ENCODE measurements at regions not wholly inside any gene's neighbourhood (a gene's known extent, or its start where the extent isn't known, plus 50 kb on each side); places are given as distances from the start of the nearest gene placed in this dataset.
"Not testable (repeated sequence)": the region's sequence is repeated elsewhere in the genome, so short reads cannot be mapped to it uniquely, and the experiment has no call there.

DNA sequence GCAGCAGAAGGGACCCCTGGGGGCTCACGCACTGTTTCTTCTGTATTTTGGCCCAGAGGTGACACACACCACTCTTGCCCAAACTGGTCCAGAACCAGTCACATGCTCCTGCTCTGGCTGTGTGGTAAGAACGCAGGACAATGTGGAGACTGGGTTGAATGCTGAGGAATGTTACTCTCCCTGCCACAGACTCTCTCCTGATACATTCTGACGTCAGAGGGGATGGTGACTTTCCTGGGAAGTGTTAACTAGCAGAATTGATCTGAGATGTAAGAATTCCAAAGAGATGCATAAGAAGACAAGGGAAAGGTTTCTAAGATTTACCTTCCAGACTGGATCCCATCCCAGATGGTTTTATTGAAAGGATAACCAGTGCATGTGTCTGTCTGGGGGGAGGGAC is 100.8 kb downstream of the ASB1 start:
- Mint-ChIP-seq H3K4me1 (ENCODE audit: unreplicated experiment) (peaks cover 2% of the 10 kb centered on the region), H3K4me3 (ENCODE audit: unreplicated experiment) (no peak overlapping the region), H3K27ac (ENCODE audit: unreplicated experiment) (no peak overlapping the region), H3K9me3 (ENCODE audit: unreplicated experiment) (no peaks in the 10 kb centered on the region), H3K36me3 (ENCODE audit: low read depth, unreplicated experiment) (peaks cover 11% of the 10 kb centered on the region), H3K27me3 (ENCODE audit: unreplicated experiment) (peaks cover 8% of the 10 kb centered on the region)
- no peak for DNase-seq (ENCODE audit: low spot score)
- TF ChIP-seq, protein P1, sequence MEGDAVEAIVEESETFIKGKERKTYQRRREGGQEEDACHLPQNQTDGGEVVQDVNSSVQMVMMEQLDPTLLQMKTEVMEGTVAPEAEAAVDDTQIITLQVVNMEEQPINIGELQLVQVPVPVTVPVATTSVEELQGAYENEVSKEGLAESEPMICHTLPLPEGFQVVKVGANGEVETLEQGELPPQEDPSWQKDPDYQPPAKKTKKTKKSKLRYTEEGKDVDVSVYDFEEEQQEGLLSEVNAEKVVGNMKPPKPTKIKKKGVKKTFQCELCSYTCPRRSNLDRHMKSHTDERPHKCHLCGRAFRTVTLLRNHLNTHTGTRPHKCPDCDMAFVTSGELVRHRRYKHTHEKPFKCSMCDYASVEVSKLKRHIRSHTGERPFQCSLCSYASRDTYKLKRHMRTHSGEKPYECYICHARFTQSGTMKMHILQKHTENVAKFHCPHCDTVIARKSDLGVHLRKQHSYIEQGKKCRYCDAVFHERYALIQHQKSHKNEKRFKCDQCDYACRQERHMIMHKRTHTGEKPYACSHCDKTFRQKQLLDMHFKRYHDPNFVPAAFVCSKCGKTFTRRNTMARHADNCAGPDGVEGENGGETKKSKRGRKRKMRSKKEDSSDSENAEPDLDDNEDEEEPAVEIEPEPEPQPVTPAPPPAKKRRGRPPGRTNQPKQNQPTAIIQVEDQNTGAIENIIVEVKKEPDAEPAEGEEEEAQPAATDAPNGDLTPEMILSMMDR (IDR thresholded peaks at IDR 0.05; ENCODE audit: unreplicated experiment): no peak

DNA sequence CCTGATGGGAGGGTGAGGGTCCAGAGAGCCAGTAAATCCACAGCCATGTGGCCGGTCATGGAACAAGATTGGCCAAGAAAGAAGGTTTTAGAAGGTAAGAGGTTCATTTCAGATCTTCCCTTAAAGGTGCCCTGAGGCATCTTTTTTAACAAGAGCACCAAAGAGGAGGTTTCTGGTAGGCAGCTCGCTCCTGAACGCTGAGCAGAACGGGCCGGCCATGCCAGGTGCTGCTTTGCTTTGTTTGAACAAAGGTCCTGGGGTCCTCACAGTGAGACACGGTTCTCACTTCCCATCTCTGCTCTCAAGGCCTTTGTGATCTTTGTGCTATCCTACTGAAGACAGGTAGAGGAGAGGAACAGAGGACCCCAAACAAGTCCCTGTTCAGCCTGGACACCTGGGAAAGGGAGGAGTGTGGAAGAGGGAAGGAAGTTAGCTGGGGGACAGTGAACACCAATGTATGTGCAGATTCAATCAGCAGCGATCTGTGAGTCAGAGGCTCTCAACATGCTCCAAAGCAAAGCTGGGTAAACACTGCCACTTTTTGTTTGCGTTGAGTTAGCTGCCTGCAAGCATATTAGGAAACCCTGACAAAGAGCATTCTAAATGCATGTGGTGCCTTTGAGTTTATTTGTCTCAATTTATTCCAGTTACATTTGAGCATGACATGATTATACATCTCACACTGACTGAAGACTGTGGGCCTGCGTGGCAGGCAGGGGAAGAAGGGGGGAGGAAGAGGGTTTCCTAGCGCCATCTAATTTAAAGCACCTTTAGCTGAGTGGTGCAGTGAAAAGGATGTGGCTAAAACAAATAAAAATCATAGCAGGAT is 102.4 kb downstream of the ASB1 start:
- Mint-ChIP-seq H3K4me1 (ENCODE audit: unreplicated experiment) (peaks cover 2% of the 10 kb centered on the region), H3K27me3 (ENCODE audit: unreplicated experiment) (peaks cover 8% of the 10 kb centered on the region), H3K9me3 (ENCODE audit: unreplicated experiment) (no peaks in the 10 kb centered on the region), H3K4me3 (ENCODE audit: unreplicated experiment) (no peak overlapping the region), H3K27ac (ENCODE audit: unreplicated experiment) (no peak overlapping the region), H3K36me3 (ENCODE audit: low read depth, unreplicated experiment) (peaks cover 11% of the 10 kb centered on the region)
- TF ChIP-seq, protein P1 (IDR thresholded peaks at IDR 0.05; ENCODE audit: unreplicated experiment): no peak
- DNase-seq (ENCODE audit: low spot score): no peak

DNA sequence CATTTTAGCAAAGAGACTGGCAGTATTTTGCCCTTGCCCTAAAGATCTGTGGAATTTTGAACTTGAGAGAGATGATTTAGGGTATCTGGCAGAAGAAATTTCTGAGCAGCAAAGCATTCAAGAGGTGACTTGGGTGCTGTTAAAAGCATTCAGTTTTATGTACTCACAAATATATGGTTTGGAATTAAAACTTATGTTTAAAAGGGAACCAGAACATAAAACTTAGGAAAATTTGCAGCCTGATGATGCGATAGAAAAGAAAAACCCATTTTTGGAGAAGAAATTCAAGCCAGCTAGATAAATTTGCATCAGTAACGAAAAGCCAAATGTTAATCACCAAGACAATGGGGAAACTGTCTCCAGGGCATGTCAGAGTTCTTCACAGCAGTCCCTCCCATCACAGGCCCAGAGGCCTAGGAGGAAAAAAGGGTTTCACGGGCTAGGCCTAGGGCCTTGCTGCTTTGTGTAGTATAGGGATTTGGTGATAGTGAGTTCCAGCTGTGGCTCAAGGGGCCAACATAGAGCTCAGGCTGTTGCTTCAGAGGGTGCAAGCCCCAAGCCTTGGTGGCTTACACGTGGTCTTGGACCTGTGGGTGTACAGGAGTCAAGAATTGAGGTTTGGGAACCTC is 104.4 kb downstream of the ASB1 start:
- not testable (repeated sequence) for H3K27me3 Mint-ChIP-seq (ENCODE audit: unreplicated experiment); H3K4me3 Mint-ChIP-seq (ENCODE audit: unreplicated experiment); H3K27ac Mint-ChIP-seq (ENCODE audit: unreplicated experiment); DNase-seq (ENCODE audit: low spot score); H3K4me1 Mint-ChIP-seq (ENCODE audit: unreplicated experiment); H3K9me3 Mint-ChIP-seq (ENCODE audit: unreplicated experiment)
- peaks cover 11% of the 10 kb centered on the region for H3K36me3 Mint-ChIP-seq (ENCODE audit: low read depth, unreplicated experiment)

GRCh38 chr2:238543732-238544131 is 117.0 kb downstream of the ASB1 start:
- not testable (repeated sequence) for H3K9me3 Mint-ChIP-seq (ENCODE audit: unreplicated experiment); H3K27me3 Mint-ChIP-seq (ENCODE audit: unreplicated experiment); H3K4me3 Mint-ChIP-seq (ENCODE audit: unreplicated experiment); DNase-seq (ENCODE audit: low spot score); H3K4me1 Mint-ChIP-seq (ENCODE audit: unreplicated experiment); H3K36me3 Mint-ChIP-seq (ENCODE audit: low read depth, unreplicated experiment); H3K27ac Mint-ChIP-seq (ENCODE audit: unreplicated experiment)

DNA sequence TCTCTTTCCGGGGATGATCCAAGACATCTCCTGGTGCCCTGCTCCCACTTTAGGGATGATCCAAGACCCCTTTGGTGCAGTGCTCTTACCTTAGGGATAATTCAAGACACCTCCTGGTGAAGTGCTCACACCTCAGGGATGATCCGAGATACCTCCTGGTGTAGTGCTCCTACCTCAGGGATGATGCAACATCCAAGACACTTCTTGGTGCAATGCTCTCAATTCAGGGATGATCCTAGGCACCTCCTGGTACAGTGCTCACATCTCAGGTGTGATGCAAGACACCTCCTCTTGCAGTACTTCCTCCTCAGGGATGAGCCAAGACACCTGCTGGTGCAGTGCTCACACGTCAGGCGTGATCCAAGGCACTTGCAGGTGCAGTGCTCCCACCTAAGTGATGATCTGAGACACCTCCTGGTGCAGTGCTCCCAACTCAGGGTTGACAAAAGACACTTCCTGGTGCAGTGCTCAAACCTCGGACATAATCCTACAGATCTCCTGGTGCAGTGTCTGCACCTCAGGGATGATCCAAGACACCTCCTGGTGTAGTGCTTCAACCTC is 122.3 kb downstream of the ASB1 start:
- DNase-seq (ENCODE audit: low spot score): no peak

More for the DNA sequence above, 122.3 kb downstream of the ASB1 start:
- peaks cover 4% of the 10 kb centered on the region for H3K27me3 Mint-ChIP-seq (ENCODE audit: unreplicated experiment)
- H3K4me1 Mint-ChIP-seq (ENCODE audit: unreplicated experiment): no peaks in the 10 kb centered on the region
- no peaks in the 10 kb centered on the region for H3K36me3 Mint-ChIP-seq (ENCODE audit: low read depth, unreplicated experiment)
- no peak overlapping the region for H3K27ac Mint-ChIP-seq (ENCODE audit: unreplicated experiment)
- H3K4me3 Mint-ChIP-seq (ENCODE audit: unreplicated experiment): no peak overlapping the region
- H3K9me3 Mint-ChIP-seq (ENCODE audit: unreplicated experiment): no peaks in the 10 kb centered on the region
- TF ChIP-seq, protein P1 (IDR thresholded peaks at IDR 0.05; ENCODE audit: unreplicated experiment): no peak

All from endothelial cell (in vitro differentiated cells).